ENCODE measurements at regions not wholly inside any gene's neighbourhood (a gene's known extent, or its start where the extent isn't known, plus 50 kb on each side); places are given as distances from the start of the nearest gene placed in this dataset.

DNA sequence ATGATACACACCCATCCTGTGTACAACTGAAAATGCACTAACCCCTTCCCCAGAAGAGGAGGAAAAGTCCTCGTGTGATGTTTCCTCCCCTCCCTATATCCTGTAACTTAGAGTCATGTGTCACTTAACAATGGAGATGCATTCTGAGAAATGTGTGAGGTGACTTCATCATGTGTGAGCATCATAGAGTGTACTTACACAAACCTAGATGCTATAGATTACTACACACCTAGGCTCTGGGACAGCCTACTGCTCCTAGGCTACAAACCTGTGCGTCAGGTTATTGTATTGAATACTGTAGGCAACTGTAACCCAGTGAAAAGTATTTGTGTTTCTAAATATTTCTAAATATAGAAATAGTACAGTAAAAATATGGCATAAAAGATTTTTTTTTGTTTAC is 98.6 kb upstream of the FAM180A start:
- H3K4me1 ChIP-seq = no peaks in the 10 kb centered on the region
- H3K27ac ChIP-seq = no peak overlapping the region
- H3K4me2 ChIP-seq = no peak overlapping the region
- TF ChIP-seq, protein P1, sequence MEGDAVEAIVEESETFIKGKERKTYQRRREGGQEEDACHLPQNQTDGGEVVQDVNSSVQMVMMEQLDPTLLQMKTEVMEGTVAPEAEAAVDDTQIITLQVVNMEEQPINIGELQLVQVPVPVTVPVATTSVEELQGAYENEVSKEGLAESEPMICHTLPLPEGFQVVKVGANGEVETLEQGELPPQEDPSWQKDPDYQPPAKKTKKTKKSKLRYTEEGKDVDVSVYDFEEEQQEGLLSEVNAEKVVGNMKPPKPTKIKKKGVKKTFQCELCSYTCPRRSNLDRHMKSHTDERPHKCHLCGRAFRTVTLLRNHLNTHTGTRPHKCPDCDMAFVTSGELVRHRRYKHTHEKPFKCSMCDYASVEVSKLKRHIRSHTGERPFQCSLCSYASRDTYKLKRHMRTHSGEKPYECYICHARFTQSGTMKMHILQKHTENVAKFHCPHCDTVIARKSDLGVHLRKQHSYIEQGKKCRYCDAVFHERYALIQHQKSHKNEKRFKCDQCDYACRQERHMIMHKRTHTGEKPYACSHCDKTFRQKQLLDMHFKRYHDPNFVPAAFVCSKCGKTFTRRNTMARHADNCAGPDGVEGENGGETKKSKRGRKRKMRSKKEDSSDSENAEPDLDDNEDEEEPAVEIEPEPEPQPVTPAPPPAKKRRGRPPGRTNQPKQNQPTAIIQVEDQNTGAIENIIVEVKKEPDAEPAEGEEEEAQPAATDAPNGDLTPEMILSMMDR (IDR thresholded peaks at IDR 0.05) = no peak
- TF ChIP-seq CEBPB (IDR thresholded peaks at IDR 0.05) = no peak
- TF ChIP-seq HEYL (CRISPR knock-in tag; IDR thresholded peaks at IDR 0.05) = no peak
- no peak for TF ChIP-seq KDM1A (IDR thresholded peaks at IDR 0.05; ENCODE audit: low read depth)
- no peak for TF ChIP-seq CBX8 (IDR thresholded peaks at IDR 0.05)
- TF ChIP-seq JUN (IDR thresholded peaks at IDR 0.05) = no peak
- TF ChIP-seq CHD4 (IDR thresholded peaks at IDR 0.05; ENCODE audit: borderline replicate concordance) = no peak
- no peak for TF ChIP-seq POLR2AphosphoS2 (conservative IDR thresholded peaks at IDR 0.05; ENCODE audit: low read length)
- no peak for TF ChIP-seq SMC3 (IDR thresholded peaks at IDR 0.05)
- TF ChIP-seq ZC3H11A (IDR thresholded peaks at IDR 0.05) = no peak
- TF ChIP-seq, protein P2, sequence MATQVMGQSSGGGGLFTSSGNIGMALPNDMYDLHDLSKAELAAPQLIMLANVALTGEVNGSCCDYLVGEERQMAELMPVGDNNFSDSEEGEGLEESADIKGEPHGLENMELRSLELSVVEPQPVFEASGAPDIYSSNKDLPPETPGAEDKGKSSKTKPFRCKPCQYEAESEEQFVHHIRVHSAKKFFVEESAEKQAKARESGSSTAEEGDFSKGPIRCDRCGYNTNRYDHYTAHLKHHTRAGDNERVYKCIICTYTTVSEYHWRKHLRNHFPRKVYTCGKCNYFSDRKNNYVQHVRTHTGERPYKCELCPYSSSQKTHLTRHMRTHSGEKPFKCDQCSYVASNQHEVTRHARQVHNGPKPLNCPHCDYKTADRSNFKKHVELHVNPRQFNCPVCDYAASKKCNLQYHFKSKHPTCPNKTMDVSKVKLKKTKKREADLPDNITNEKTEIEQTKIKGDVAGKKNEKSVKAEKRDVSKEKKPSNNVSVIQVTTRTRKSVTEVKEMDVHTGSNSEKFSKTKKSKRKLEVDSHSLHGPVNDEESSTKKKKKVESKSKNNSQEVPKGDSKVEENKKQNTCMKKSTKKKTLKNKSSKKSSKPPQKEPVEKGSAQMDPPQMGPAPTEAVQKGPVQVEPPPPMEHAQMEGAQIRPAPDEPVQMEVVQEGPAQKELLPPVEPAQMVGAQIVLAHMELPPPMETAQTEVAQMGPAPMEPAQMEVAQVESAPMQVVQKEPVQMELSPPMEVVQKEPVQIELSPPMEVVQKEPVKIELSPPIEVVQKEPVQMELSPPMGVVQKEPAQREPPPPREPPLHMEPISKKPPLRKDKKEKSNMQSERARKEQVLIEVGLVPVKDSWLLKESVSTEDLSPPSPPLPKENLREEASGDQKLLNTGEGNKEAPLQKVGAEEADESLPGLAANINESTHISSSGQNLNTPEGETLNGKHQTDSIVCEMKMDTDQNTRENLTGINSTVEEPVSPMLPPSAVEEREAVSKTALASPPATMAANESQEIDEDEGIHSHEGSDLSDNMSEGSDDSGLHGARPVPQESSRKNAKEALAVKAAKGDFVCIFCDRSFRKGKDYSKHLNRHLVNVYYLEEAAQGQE (IDR thresholded peaks at IDR 0.05) = no peak
- TF ChIP-seq BHLHE40 (IDR thresholded peaks at IDR 0.05; ENCODE audit: low read depth, low read length) = no peak
- CTCF ChIA-PET = no interaction called here
- ATAC-seq (no peak), FAIRE-seq (no peak), DNase-seq (ENCODE audit: low read depth in 1 of 2, low spot score in 1 of 2) (no peak)
- POLR2A ChIA-PET = no interaction called here
- WGBS (ENCODE audit: missing lambda C conversion rate) = 61% methylated on average over 2 of the region's 2 CpGs
- H3K9me3 ChIP-seq = no peaks in the 10 kb centered on the region
- H3K4me3 ChIP-seq = no peak overlapping the region

DNA sequence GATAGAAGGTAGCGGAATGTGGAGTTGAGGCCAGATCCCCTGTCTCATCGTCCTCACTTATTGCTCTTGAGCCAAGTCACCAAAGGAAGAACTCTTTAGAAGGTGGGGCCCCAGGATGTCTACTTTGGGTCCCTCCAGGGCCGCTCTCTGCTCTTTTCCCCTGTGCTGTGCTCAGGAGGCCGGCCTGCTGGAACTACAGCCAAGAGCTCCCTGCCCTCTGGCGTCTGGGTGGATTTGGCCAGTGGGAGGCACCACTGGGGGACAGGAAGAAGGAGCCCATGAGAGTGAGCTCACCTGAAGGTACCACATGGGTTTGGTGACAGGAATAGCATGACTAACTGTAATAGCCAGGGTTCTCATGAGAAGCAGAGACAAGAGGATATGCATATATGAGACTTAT is 97.7 kb upstream of the FAM180A start:
- FAIRE-seq (no peak), ATAC-seq (no peak), DNase-seq (ENCODE audit: low read depth in 1 of 2, low spot score in 1 of 2) (no peak)
- no peak overlapping the region for H3K4me2 ChIP-seq
- TF ChIP-seq ESRRA (IDR thresholded peaks at IDR 0.05; ENCODE audit: borderline replicate concordance, low read length) (no peak), GATA3 (IDR thresholded peaks at IDR 0.05; ENCODE audit: borderline replicate concordance) (no peak), POLR2A (IDR thresholded peaks at IDR 0.05; ENCODE audit: low read length) (no peak), RFX5 (IDR thresholded peaks at IDR 0.05) (no peak), CHD2 (IDR thresholded peaks at IDR 0.05; ENCODE audit: low read length, partially characterized antibody) (no peak), NR3C1 (IDR thresholded peaks at IDR 0.05) (no peak)
- TF ChIP-seq, protein P2 (IDR thresholded peaks at IDR 0.05) = no peak
- 57% methylated on average over 5 of the region's 5 CpGs for WGBS (ENCODE audit: missing lambda C conversion rate)
- H3K27ac ChIP-seq = no peak overlapping the region
- POLR2A ChIA-PET = no interaction called here
- H3K4me1 ChIP-seq = no peaks in the 10 kb centered on the region
- H3K9me3 ChIP-seq = no peaks in the 10 kb centered on the region
- CTCF ChIA-PET = interaction anchor here (0.9 kb wide), 1 partner anchor 12 kb away, joined by 3 read pairs; no protein-coding TSS in a partner anchor
- H3K4me3 ChIP-seq = no peak overlapping the region

Data from A549 (cell line).